LNCAP (cell line): ENCODE measurements at regions not wholly inside any gene's neighbourhood (a gene's known extent, or its start where the extent isn't known, plus 50 kb on each side); places are given as distances from the start of the nearest gene placed in this dataset.

Experiments used
- CTCF ChIP-seq: fragments of 450-650 bp; IDR thresholded peaks from 2 replicates; pipeline ENCODE4 v1.5.1; 2017; ENCODE audit warnings: mild to moderate bottlenecking

GRCh38 chr14:66092748-66093147 is 393.4 kb upstream of the CCDC196 start:
- TF ChIP-seq CTCF = no peak

- TF ChIP-seq CTCF = no peak
Observed at GRCh38 chr14:66094001-66094727, 392.0 kb upstream of the CCDC196 start.

- no peak for TF ChIP-seq CTCF
Observed at GRCh38 chr14:66099451-66099850, 386.7 kb upstream of the CCDC196 start.

- TF ChIP-seq CTCF = no peak
Observed at GRCh38 chr14:66099931-66100330, 386.2 kb upstream of the CCDC196 start.

GRCh38 chr14:66101662-66102061 is 384.5 kb upstream of the CCDC196 start:
- TF ChIP-seq CTCF = no peak

- TF ChIP-seq CTCF = no peak
Observed at GRCh38 chr14:66104486-66104885, 381.7 kb upstream of the CCDC196 start.

GRCh38 chr14:66105815-66106214 is 380.4 kb upstream of the CCDC196 start:
- TF ChIP-seq CTCF = no peak

GRCh38 chr14:66109426-66109825 is 376.7 kb upstream of the CCDC196 start:
- TF ChIP-seq CTCF = no peak
